Lower leg skin (tissue), 4 donors: ENCODE measurements at regions not wholly inside any gene's neighbourhood (a gene's known extent, or its start where the extent isn't known, plus 50 kb on each side); places are given as distances from the start of the nearest gene placed in this dataset.

ENCODE experiments used
- DNase-seq, 2 donors: peaks; one replicate each; pipeline ENCODE4 v3.0.0-alpha.2; 2019; ENCODE audit warnings: low spot score in 2 of 2
- H3K4me3 ChIP-seq: fragments of 200-600 bp; sonication (generic); 2 replicates; pipeline ENCODE4 v1.5.1; 2017; ENCODE audit warnings: mild to moderate bottlenecking, low read depth; ENCODE audit not compliant: poor library complexity, severe bottlenecking
- POLR2A ChIP-seq, 2 donors: fragments of 450-650 bp; IDR thresholded peaks; one replicate each; pipeline ENCODE4 v1.6.1; 2016 to 2017; ENCODE audit warnings: antibody characterized with exemption in 2 of 2, mild to moderate bottlenecking in 1 of 2, moderate library complexity in 1 of 2
- WGBS, 2 donors: methylation state at CpG; one replicate each; pipeline ENCODE4 v1.1.5; 2018; 5-methylcytosine and 5-hydroxymethylcytosine counted together
- intact Hi-C: fragments of 100-400 bp; cut with DNase I; formaldehyde crosslinking; loops from one replicate; pipeline ENCODE4 v1.15.0; 2023; ENCODE audit warnings: low total_unique reads
- TF ChIP-seq, protein P1 (sequence below), 3 donors: fragments of 450-650 bp; IDR thresholded peaks; one replicate each; pipeline ENCODE4 v1.5.1; 2016; ENCODE audit warnings: antibody characterized with exemption in 3 of 3, mild to moderate bottlenecking in 3 of 3, moderate library complexity in 2 of 3

DNA sequence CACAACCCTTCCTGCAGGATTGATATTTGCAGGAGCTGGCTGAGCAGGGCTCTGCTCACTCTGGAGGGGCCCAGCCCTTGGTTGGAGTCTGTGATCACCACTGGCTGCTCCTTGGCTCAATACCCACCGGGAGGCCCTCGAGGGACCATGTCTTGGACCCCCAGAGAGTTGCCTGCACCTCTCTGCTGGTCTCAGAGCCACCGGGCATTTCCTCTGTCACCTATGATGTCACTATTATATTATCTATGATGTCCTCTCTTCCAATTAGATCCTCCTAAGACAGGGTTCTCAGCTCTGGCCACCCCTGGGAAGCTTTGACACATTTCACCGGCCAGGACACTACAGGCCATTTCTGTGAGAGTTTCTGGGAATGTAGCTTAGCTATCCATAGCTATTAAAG lies 113.1 kb downstream of the PDCL3 start:
- no peak for DNase-seq
- intact Hi-C loops: no loop called here
- no peak overlapping the region for H3K4me3 ChIP-seq
- TF ChIP-seq, protein P1, sequence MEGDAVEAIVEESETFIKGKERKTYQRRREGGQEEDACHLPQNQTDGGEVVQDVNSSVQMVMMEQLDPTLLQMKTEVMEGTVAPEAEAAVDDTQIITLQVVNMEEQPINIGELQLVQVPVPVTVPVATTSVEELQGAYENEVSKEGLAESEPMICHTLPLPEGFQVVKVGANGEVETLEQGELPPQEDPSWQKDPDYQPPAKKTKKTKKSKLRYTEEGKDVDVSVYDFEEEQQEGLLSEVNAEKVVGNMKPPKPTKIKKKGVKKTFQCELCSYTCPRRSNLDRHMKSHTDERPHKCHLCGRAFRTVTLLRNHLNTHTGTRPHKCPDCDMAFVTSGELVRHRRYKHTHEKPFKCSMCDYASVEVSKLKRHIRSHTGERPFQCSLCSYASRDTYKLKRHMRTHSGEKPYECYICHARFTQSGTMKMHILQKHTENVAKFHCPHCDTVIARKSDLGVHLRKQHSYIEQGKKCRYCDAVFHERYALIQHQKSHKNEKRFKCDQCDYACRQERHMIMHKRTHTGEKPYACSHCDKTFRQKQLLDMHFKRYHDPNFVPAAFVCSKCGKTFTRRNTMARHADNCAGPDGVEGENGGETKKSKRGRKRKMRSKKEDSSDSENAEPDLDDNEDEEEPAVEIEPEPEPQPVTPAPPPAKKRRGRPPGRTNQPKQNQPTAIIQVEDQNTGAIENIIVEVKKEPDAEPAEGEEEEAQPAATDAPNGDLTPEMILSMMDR (IDR thresholded peaks at IDR 0.05): no peak
- TF ChIP-seq POLR2A (IDR thresholded peaks at IDR 0.05): no peak
- WGBS, 2 donors: 75 to 94% methylated on average over 4 of the region's 4 CpGs

DNA sequence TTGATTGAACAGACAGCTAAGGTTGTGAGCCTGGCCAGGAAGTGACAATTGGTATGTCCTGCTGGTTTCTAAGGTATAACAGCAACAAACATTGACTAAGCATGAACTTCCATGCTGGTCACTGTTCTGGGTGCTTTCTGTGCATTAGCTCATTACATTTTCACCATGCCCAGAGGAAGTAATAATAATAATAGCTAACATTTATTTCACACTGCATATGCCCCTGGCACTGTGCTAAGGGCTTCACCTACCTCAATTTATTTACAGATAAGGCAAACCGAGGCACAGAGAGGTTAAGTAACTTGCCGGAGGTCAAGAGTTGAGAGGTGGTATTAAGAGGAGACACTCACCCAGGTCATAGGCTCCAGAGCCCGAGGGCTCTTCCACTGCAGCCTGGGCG lies 113.6 kb downstream of the PDCL3 start:
- TF ChIP-seq, protein P1 (IDR thresholded peaks at IDR 0.05): no peak
- no peak for TF ChIP-seq POLR2A (IDR thresholded peaks at IDR 0.05)
- H3K4me3 ChIP-seq: no peak overlapping the region
- intact Hi-C loops: no loop called here
- DNase-seq: no peak
- WGBS, 2 donors: 67 to 93% methylated on average over 4 of the region's 4 CpGs

DNA sequence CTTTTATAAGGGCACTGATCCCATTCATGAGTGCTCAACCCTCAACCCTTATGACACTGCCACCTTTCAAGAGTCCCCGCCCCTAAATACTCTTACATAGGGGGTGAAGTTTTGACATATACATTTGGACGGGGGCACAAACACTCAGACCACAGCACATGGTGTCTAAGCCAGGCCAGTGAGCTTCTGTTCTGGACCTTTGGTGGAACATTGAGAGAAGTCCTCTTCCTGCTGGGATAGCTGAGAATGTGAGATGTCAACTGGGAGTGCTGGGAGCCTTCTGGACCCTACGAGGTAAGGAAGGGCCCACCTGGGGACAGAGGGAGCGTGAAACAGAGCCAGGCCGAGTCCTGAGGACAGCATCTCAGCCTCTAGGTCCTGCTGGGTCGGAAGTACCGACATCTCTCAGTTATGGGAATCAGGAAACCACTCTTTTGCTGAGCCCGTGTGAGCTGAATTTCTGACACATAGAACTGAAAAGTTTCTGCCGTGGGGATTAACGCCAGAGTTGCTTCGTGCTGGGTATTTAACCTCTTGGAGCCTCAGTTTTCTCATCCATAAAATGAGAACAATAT lies 114.9 kb downstream of the PDCL3 start:
- TF ChIP-seq, protein P1 (IDR thresholded peaks at IDR 0.05): no peak
- intact Hi-C loops: no loop called here
- DNase-seq: no peak
- WGBS, 2 donors: 89 to 92% methylated on average over 11 of the region's 11 CpGs
- no peak overlapping the region for H3K4me3 ChIP-seq

DNA sequence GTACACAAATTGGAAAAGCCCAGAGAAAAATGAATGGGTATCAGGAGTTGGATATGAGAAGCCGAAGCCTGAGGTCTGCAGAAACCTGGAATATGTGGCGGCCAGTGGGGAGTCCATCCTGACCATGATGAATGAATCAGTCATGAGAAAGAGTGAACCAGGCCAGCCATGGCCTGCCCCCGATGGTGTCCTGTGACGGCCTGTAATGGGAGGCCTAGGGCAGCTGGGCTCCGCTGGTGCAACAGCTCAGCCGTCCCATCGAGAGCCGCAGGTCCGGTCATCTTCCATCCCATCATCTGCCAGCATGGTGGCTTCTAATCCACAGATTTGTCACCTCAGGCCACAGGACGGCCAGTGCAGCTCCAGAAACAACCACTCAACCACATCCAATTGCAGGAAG lies 116.4 kb downstream of the PDCL3 start:
- WGBS, 2 donors: 95 to 96% methylated on average over 10 of the region's 10 CpGs
- TF ChIP-seq, protein P1 (IDR thresholded peaks at IDR 0.05): no peak
- TF ChIP-seq POLR2A (IDR thresholded peaks at IDR 0.05): no peak
- H3K4me3 ChIP-seq: no peak overlapping the region
- DNase-seq: no peak
- intact Hi-C loops: no loop called here

DNA sequence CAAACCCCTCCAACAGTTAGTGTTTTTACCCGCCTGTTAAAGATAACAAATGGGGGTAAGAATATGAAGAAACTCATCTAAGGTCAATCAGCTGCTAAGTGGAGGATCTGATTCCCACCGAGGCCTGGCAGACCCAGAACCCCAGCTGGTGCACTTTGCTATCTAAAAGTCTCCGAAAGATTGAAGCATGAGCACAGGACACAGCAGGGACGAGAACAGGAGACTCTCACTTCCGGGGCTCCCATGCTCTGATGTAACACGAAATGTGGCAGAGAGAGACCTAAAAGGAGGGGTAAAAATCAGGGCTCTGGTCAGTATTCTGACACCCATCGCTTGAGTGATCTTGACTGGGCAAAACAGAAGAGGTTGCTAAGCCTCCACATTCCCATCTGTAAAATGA lies 119.7 kb downstream of the PDCL3 start:
- intact Hi-C loops: no loop called here
- DNase-seq: no peak
- 79 to 89% methylated on average over 7 of the region's 7 CpGs for WGBS, 2 donors
- no peak overlapping the region for H3K4me3 ChIP-seq
- TF ChIP-seq, protein P1 (IDR thresholded peaks at IDR 0.05): no peak
- TF ChIP-seq POLR2A (IDR thresholded peaks at IDR 0.05): no peak

DNA sequence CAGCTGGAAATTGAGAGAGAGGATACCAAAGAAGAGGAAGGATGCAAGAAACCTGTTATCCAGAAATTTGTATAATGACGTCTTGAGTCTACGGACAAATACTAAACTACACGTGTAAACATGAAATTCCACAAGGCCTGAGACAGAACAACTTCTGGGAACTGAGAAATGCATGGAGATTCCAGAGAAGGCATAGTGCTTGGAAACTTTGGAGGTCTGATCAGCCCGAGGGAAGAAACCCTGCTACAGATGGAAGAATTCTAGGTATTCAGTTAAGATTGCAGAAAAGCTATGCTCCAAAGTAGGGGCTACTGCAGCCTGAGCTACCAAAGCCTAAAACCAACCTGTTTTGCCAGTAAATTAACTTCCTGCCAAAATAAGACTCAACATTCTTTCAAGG lies 120.4 kb downstream of the PDCL3 start:
- no peak for DNase-seq
- H3K4me3 ChIP-seq: no peak overlapping the region
- intact Hi-C loops: no loop called here
- TF ChIP-seq POLR2A (IDR thresholded peaks at IDR 0.05): no peak
- TF ChIP-seq, protein P1 (IDR thresholded peaks at IDR 0.05): no peak
- WGBS, 2 donors: 73 to 83% methylated on average over 4 of the region's 4 CpGs
